Stimulated activated CD8-positive, alpha-beta memory T cell treated with anti-CD3 and anti-CD28 coated beads, Interleukin-7, amount 100 ng/mL, for 1 hour (primary cell): ENCODE measurements at regions not wholly inside any gene's neighbourhood (a gene's known extent, or its start where the extent isn't known, plus 50 kb on each side); places are given as distances from the start of the nearest gene placed in this dataset.
"Not testable (repeated sequence)": the region's sequence is repeated elsewhere in the genome, so short reads cannot be mapped to it uniquely, and the experiment has no call there.

ENCODE experiments used
- DNase-seq, 2 donors: peaks; one replicate each; pipeline ENCODE4 v3.0.0-alpha.2; 2020; ENCODE audit warnings: low read depth in 2 of 2

- no peak for DNase-seq
These were observed 329.9 kb upstream of the CELF2 start for GRCh38 chr10:10687751-10688150.

- DNase-seq, result no peak
These were observed 318.2 kb upstream of the CELF2 start for GRCh38 chr10:10699427-10699826.

- no peak for DNase-seq
These were observed 316.5 kb upstream of the CELF2 start for GRCh38 chr10:10701084-10701611.

- no peak for DNase-seq
These were observed 315.5 kb upstream of the CELF2 start for GRCh38 chr10:10702211-10702610.

GRCh38 chr10:10703382-10703781 is 314.3 kb upstream of the CELF2 start:
- no peak for DNase-seq

- DNase-seq, result no peak
These were observed 305.4 kb upstream of the CELF2 start for GRCh38 chr10:10712155-10712704.

- no peak for DNase-seq
These were observed 303.3 kb upstream of the CELF2 start for GRCh38 chr10:10714327-10714726.

GRCh38 chr10:10716972-10717371 is 300.7 kb upstream of the CELF2 start:
- no peak for DNase-seq

GRCh38 chr10:10722422-10722821 is 295.2 kb upstream of the CELF2 start:
- no peak for DNase-seq

GRCh38 chr10:10725196-10725595 is 292.5 kb upstream of the CELF2 start:
- no peak for DNase-seq

- DNase-seq, result no peak
These were observed 291.6 kb upstream of the CELF2 start for GRCh38 chr10:10726101-10726500.

- DNase-seq, result not testable (repeated sequence)
These were observed 290.3 kb upstream of the CELF2 start for GRCh38 chr10:10727411-10727810.

- DNase-seq, result no peak
These were observed 289.9 kb upstream of the CELF2 start for GRCh38 chr10:10727812-10728211.

- no peak for DNase-seq
These were observed 287.1 kb upstream of the CELF2 start for GRCh38 chr10:10730471-10731043.

- DNase-seq, result no peak
These were observed 286.3 kb upstream of the CELF2 start for GRCh38 chr10:10731366-10731765.

- DNase-seq, result no peak
These were observed 283.2 kb upstream of the CELF2 start for GRCh38 chr10:10734356-10735064.

GRCh38 chr10:10745291-10745690 is 272.4 kb upstream of the CELF2 start:
- DNase-seq, result no peak

GRCh38 chr10:10755490-10755889 is 262.2 kb upstream of the CELF2 start:
- DNase-seq, result no peak

GRCh38 chr10:10758306-10758705 is 259.4 kb upstream of the CELF2 start:
- no peak for DNase-seq

- not testable (repeated sequence) for DNase-seq
These were observed 257.9 kb upstream of the CELF2 start for GRCh38 chr10:10759806-10760205.

- no peak for DNase-seq
These were observed 252.7 kb upstream of the CELF2 start for GRCh38 chr10:10765017-10765416.

GRCh38 chr10:10772411-10772810 is 245.3 kb upstream of the CELF2 start:
- no peak for DNase-seq

- no peak for DNase-seq
These were observed 244.7 kb upstream of the CELF2 start for GRCh38 chr10:10772874-10773508.
